Prostate gland (tissue), 2 donors: ENCODE measurements at regions not wholly inside any gene's neighbourhood (a gene's known extent, or its start where the extent isn't known, plus 50 kb on each side); places are given as distances from the start of the nearest gene placed in this dataset.

Experiments used
- DNase-seq: peaks from one replicate; pipeline ENCODE4 v3.0.0-alpha.2; 2019; ENCODE audit warnings: low spot score
- H3K27ac ChIP-seq, 2 donors: fragments of 200-600 bp; sonication (generic); 2 replicates each; pipeline ENCODE4 v1.5.1; 2017 to 2019
- H3K27me3 ChIP-seq: fragments of 200-600 bp; sonication (generic); replicated peaks from 2 replicates; pipeline ENCODE4 v1.5.1; 2019; ENCODE audit not compliant: insufficient read depth
- H3K36me3 ChIP-seq, 2 donors: fragments of 200-600 bp; sonication (generic); 1 replicate in 1 of 2; 2 replicates in 1 of 2; pipeline versions ENCODE4 v1.5.1 to v1.8.1; 2017 to 2019
- H3K4me1 ChIP-seq: fragments of 200-600 bp; sonication (generic); replicated peaks from 2 replicates; pipeline ENCODE4 v1.5.1; 2019
- H3K4me3 ChIP-seq, 2 donors: fragments of 200-600 bp; sonication (generic); 2 replicates each; pipeline ENCODE4 v1.5.1; 2017 to 2019
- H3K9me3 ChIP-seq: fragments of 200-600 bp; sonication (generic); 2 replicates; pipeline ENCODE4 v1.5.1; 2017
- POLR2A ChIP-seq: fragments of 450-650 bp; IDR thresholded peaks from one replicate; pipeline ENCODE4 v1.6.1; 2016; ENCODE audit warnings: antibody characterized with exemption, mild to moderate bottlenecking
- POLR2AphosphoS5 ChIP-seq: sonication (generic); formaldehyde crosslinking; IDR thresholded peaks from one replicate; pipeline ENCODE4 v1.6.1; 2017; ENCODE audit warnings: antibody characterized with exemption
- WGBS: methylation state at CpG from one replicate; pipeline ENCODE4 v1.1.5; 2018; 5-methylcytosine and 5-hydroxymethylcytosine counted together
- intact Hi-C: fragments of 100-400 bp; cut with DNase I; formaldehyde crosslinking; loops from one replicate; pipeline ENCODE4 v1.14.2; 2022
- TF ChIP-seq, protein P1 (sequence below), 4 experiments: fragments of 200-600 bp in 2 of 4; fragments of 450-650 bp in 2 of 4; sonication (generic) in 2 of 4; IDR thresholded peaks; 1 replicate in 3 of 4; 2 replicates in 1 of 4; pipeline ENCODE4 v1.5.1; 2016 to 2019; ENCODE audit warnings: antibody characterized with exemption in 4 of 4, mild to moderate bottlenecking in 2 of 4, moderate library complexity in 2 of 4

DNA sequence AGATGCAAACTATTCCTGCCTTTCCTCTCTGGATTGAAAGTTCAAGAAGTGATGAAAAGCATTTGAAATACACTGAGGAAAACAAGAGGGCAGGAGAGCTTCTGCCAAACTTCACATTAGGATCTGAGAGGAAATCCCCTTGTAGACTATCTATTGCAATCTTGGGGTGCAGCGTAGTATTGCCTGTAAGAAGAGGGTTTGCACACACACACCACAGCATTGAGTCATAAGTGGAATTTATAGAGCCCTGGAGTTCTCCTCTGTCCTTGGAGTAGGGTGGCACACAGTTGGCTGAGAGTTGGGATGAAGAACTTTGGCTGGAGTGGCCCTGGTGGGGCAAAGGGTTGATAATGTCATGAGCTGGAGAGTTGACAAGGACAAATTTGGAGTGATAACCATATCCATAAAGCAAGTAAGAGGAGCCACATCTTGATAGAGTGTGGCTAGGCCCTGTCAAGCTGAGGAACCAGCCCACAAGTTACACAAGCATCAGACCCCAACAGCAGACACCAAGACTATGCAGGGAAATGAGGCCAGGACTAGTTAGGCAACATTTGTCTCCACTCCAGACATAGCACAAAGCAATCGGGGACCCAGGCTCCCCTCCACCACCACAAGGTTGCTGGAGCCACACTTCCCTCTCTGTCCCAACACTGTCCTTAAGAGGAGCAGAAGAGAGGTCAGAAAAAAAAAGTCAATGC lies 520.9 kb downstream of the KLF5 start:
- Histone ChIP-seq H3K27ac (no peak overlapping the region), H3K36me3 (no peaks in the 10 kb centered on the region), H3K4me3 (no peak overlapping the region), H3K9me3 (no peaks in the 10 kb centered on the region), H3K4me1 (no peaks in the 10 kb centered on the region), H3K27me3 (no peaks in the 10 kb centered on the region)
- 91% methylated on average over 2 of the region's 2 CpGs for WGBS
- intact Hi-C loops: no loop called here
- TF ChIP-seq, protein P1, sequence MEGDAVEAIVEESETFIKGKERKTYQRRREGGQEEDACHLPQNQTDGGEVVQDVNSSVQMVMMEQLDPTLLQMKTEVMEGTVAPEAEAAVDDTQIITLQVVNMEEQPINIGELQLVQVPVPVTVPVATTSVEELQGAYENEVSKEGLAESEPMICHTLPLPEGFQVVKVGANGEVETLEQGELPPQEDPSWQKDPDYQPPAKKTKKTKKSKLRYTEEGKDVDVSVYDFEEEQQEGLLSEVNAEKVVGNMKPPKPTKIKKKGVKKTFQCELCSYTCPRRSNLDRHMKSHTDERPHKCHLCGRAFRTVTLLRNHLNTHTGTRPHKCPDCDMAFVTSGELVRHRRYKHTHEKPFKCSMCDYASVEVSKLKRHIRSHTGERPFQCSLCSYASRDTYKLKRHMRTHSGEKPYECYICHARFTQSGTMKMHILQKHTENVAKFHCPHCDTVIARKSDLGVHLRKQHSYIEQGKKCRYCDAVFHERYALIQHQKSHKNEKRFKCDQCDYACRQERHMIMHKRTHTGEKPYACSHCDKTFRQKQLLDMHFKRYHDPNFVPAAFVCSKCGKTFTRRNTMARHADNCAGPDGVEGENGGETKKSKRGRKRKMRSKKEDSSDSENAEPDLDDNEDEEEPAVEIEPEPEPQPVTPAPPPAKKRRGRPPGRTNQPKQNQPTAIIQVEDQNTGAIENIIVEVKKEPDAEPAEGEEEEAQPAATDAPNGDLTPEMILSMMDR (IDR thresholded peaks at IDR 0.05): no peak
- TF ChIP-seq POLR2AphosphoS5: no peak
- TF ChIP-seq POLR2A: no peak
- DNase-seq: no peak

- no peaks in the 10 kb centered on the region for H3K4me1 ChIP-seq
- WGBS: 76% methylated on average over 6 of the region's 6 CpGs
- H3K4me3 ChIP-seq: no peak overlapping the region
- H3K36me3 ChIP-seq: no peaks in the 10 kb centered on the region
- TF ChIP-seq POLR2AphosphoS5: no peak
- TF ChIP-seq, protein P1 (IDR thresholded peaks at IDR 0.05): no peak
- TF ChIP-seq POLR2A: no peak
- no peaks in the 10 kb centered on the region for H3K27me3 ChIP-seq
- no peak for DNase-seq
- no peak overlapping the region for H3K27ac ChIP-seq
- no peaks in the 10 kb centered on the region for H3K9me3 ChIP-seq
- intact Hi-C loops: no loop called here
Observed at GRCh38 chr13:73578251-73578875, 519.6 kb downstream of the KLF5 start.

DNA sequence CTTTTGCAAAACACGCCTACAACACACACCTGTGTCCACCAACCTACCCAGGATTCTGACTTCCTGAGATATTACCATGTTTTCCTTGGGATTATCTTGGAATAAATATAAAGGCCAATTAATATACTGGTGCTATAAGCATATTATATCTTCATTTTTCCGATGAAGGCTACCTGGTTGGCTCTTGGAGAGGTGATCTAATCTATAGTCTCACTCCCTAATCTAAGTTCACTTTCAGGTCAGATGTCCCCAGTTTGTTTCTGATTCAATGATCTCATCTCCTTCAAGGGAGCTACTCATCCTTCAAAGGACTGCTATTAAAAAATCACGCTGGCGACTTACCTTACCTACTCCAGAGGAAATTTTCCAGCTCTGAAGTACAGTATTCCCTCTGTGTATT lies 517.5 kb downstream of the KLF5 start:
- no peaks in the 10 kb centered on the region for H3K36me3 ChIP-seq
- H3K9me3 ChIP-seq: no peaks in the 10 kb centered on the region
- no peaks in the 10 kb centered on the region for H3K27me3 ChIP-seq
- H3K4me1 ChIP-seq: no peaks in the 10 kb centered on the region
- no peak for DNase-seq
- intact Hi-C loops: no loop called here
- no peak overlapping the region for H3K4me3 ChIP-seq
- no peak for TF ChIP-seq POLR2AphosphoS5
- TF ChIP-seq, protein P1 (IDR thresholded peaks at IDR 0.05): no peak
- no peak for TF ChIP-seq POLR2A
- WGBS: 69% methylated on average over 4 of the region's 4 CpGs
- no peak overlapping the region for H3K27ac ChIP-seq

DNA sequence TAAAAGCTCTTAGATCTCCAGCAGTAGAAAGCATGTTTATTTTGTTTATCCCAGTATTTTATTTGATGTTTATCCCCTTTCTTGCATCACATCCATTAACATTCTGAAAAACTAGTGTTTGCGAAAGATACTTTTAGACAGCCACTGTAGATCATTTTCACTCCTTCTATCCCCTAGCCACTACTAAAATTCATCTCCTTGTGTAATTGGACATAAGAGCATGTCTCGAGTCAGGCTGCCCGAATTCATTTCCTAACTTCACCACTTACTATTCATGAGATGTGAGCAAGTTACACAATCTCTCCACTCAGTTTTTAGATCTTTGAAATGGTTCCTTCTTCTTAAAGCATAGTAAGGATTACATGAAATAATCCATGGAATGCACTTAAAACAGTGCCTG lies 514.0 kb downstream of the KLF5 start:
- TF ChIP-seq POLR2A (no peak), POLR2AphosphoS5 (no peak)
- 69% methylated on average over 3 of the region's 3 CpGs for WGBS
- no peak for DNase-seq
- Histone ChIP-seq H3K27me3 (no peaks in the 10 kb centered on the region), H3K27ac (no peak overlapping the region), H3K4me3 (no peak overlapping the region), H3K4me1 (no peaks in the 10 kb centered on the region), H3K9me3 (no peaks in the 10 kb centered on the region), H3K36me3 (no peaks in the 10 kb centered on the region)
- intact Hi-C loops: no loop called here

- no peak for DNase-seq
- H3K36me3 ChIP-seq: no peaks in the 10 kb centered on the region
- no peaks in the 10 kb centered on the region for H3K9me3 ChIP-seq
- no peaks in the 10 kb centered on the region for H3K4me1 ChIP-seq
- intact Hi-C loops: no loop called here
- no peak overlapping the region for H3K27ac ChIP-seq
- 75% methylated on average over 1 of the region's 1 CpG for WGBS
- TF ChIP-seq, protein P1 (IDR thresholded peaks at IDR 0.05): no peak
- no peak for TF ChIP-seq POLR2A
- TF ChIP-seq POLR2AphosphoS5: no peak
- H3K27me3 ChIP-seq: no peaks in the 10 kb centered on the region
- no peak overlapping the region for H3K4me3 ChIP-seq
Observed at GRCh38 chr13:73571376-73571775, 512.6 kb downstream of the KLF5 start.
